Right hindlimb (tissue), 1 donor: ENCODE measurements at regions not wholly inside any gene's neighbourhood (a gene's known extent, or its start where the extent isn't known, plus 50 kb on each side); places are given as distances from the start of the nearest gene placed in this dataset.

Source experiments
- DNase-seq: peaks from one replicate; pipeline ENCODE4 v3.0.0-alpha.2; 2018

DNA sequence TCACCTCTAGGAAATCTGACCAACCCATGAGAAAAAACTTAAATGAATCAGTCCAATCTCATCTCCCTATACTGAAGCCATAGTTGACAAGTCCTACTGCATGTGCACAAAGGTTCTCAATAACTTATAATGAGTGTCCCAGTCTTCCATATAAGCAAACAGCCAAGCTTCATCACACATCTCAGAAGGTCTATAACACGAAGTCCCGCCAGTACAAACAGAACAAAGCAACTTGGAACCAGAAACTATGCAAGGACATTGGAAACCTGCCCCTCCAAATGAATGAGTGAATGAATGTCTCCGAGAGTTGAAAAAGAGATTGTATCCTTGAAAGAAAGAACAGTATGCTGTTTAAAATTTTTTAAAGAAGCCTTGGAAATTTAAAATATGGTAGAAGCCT lies 53.6 kb upstream of the IPO9 start:
- DNase-seq: no peak

- DNase-seq: no peak
Observed at GRCh38 chr1:201778279-201779065, 50.5 kb upstream of the IPO9 start.
